ENCODE measurements at regions not wholly inside any gene's neighbourhood (a gene's known extent, or its start where the extent isn't known, plus 50 kb on each side); places are given as distances from the start of the nearest gene placed in this dataset.

GRCh38 chr3:145384307-145384706 is 776.7 kb downstream of the PLOD2 start:
- Histone ChIP-seq H3K27ac (peak overlapping the region in 3 of 4 donors; percentile 40 to 70 (median 56)), H3K9me3 (peaks cover 0 to 3% (median 1%) of the 10 kb centered on the region in 4 donors), H3K4me3 (no peak overlapping the region), H3K4me1 (peaks cover 0 to 23% (median 0%) of the 10 kb centered on the region in 4 donors), H3K36me3 (no peaks in the 10 kb centered on the region), H3K27me3 (no peaks in the 10 kb centered on the region)
- intact Hi-C loops (cut with DNase I): no loop called here
- no peak for TF ChIP-seq POLR2A (IDR thresholded peaks at IDR 0.05)
- peak; percentile 33 to 83 (median 66) for TF ChIP-seq POLR2AphosphoS5 (IDR thresholded peaks at IDR 0.05)
- DNase-seq: no peak
- 67 to 71% methylated on average over 2 of the region's 2 CpGs for WGBS, 2 donors

GRCh38 chr3:145387211-145387610 is 773.8 kb downstream of the PLOD2 start:
- Histone ChIP-seq H3K4me3 (no peak overlapping the region), H3K4me1 (peaks cover 0 to 23% (median 0%) of the 10 kb centered on the region in 4 donors), H3K27ac (no peak overlapping the region), H3K9me3 (peaks cover 0 to 3% (median 1%) of the 10 kb centered on the region in 4 donors), H3K27me3 (no peaks in the 10 kb centered on the region), H3K36me3 (no peaks in the 10 kb centered on the region)
- TF ChIP-seq EP300 (IDR thresholded peaks at IDR 0.05): no peak
- no peak for TF ChIP-seq POLR2A (IDR thresholded peaks at IDR 0.05)
- TF ChIP-seq, protein P1, sequence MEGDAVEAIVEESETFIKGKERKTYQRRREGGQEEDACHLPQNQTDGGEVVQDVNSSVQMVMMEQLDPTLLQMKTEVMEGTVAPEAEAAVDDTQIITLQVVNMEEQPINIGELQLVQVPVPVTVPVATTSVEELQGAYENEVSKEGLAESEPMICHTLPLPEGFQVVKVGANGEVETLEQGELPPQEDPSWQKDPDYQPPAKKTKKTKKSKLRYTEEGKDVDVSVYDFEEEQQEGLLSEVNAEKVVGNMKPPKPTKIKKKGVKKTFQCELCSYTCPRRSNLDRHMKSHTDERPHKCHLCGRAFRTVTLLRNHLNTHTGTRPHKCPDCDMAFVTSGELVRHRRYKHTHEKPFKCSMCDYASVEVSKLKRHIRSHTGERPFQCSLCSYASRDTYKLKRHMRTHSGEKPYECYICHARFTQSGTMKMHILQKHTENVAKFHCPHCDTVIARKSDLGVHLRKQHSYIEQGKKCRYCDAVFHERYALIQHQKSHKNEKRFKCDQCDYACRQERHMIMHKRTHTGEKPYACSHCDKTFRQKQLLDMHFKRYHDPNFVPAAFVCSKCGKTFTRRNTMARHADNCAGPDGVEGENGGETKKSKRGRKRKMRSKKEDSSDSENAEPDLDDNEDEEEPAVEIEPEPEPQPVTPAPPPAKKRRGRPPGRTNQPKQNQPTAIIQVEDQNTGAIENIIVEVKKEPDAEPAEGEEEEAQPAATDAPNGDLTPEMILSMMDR (IDR thresholded peaks at IDR 0.05): no peak
- TF ChIP-seq POLR2AphosphoS5 (IDR thresholded peaks at IDR 0.05): no peak
- DNase-seq: no peak
- intact Hi-C loops (cut with DNase I): no loop called here

- H3K4me3 ChIP-seq: no peak overlapping the region
- no peaks in the 10 kb centered on the region for H3K4me1 ChIP-seq
- intact Hi-C loops (cut with DNase I): no loop called here
- H3K36me3 ChIP-seq: no peaks in the 10 kb centered on the region
- TF ChIP-seq EP300 (IDR thresholded peaks at IDR 0.05) (no peak), POLR2A (IDR thresholded peaks at IDR 0.05) (no peak)
- DNase-seq: no peak
- WGBS, 2 donors: 73 to 88% methylated on average over 8 of the region's 8 CpGs
- H3K27ac ChIP-seq: no peak overlapping the region
- H3K9me3 ChIP-seq: peaks cover 0 to 3% (median 0%) of the 10 kb centered on the region in 4 donors
- H3K27me3 ChIP-seq: no peaks in the 10 kb centered on the region
Measured at GRCh38 chr3:145395421-145395820, 765.6 kb downstream of the PLOD2 start.

- Histone ChIP-seq H3K27ac (no peak overlapping the region), H3K27me3 (no peaks in the 10 kb centered on the region), H3K4me1 (no peaks in the 10 kb centered on the region), H3K4me3 (no peak overlapping the region), H3K9me3 (no peaks in the 10 kb centered on the region), H3K36me3 (no peaks in the 10 kb centered on the region)
- no peak for DNase-seq
- intact Hi-C loops (cut with DNase I): no loop called here
- 74 to 88% methylated on average over 5 of the region's 5 CpGs for WGBS, 2 donors
- TF ChIP-seq POLR2A (IDR thresholded peaks at IDR 0.05): no peak
- no peak for TF ChIP-seq EP300 (IDR thresholded peaks at IDR 0.05)
- no peak for TF ChIP-seq POLR2AphosphoS5 (IDR thresholded peaks at IDR 0.05)
- TF ChIP-seq, protein P1 (IDR thresholded peaks at IDR 0.05): no peak
Measured at GRCh38 chr3:145411605-145412004, 749.4 kb downstream of the PLOD2 start.

DNA sequence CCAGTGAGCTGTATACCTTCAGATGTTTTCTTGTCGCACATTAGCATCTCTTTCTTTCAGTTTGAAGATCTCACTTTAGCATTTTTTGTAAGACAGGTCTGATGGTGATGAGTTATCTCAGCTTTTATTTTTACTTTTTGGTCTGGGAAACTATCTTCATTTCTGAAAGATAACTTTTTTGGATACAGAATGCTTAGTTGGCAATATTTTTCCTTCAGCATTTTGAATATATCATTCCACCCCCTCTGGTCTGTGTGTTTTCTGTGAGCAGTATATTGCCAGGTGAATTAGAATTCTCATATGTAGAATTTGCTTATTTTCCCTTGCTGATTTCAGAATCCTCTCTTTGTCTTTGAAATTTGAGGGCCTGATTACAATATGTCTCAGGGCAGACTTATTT is 743.3 kb downstream of the PLOD2 start:
- TF ChIP-seq EP300 (IDR thresholded peaks at IDR 0.05) (no peak), POLR2AphosphoS5 (IDR thresholded peaks at IDR 0.05) (no peak), POLR2A (IDR thresholded peaks at IDR 0.05) (no peak)
- TF ChIP-seq, protein P1 (IDR thresholded peaks at IDR 0.05): no peak
- intact Hi-C loops (cut with DNase I): no loop called here
- Histone ChIP-seq H3K9me3 (no peaks in the 10 kb centered on the region), H3K4me3 (no peak overlapping the region), H3K27ac (no peak overlapping the region), H3K4me1 (no peaks in the 10 kb centered on the region), H3K27me3 (no peaks in the 10 kb centered on the region), H3K36me3 (no peaks in the 10 kb centered on the region)
- no peak for DNase-seq
- WGBS, 2 donors: 0 to 95% methylated on average over 1 of the region's 1 CpG

- intact Hi-C loops (cut with DNase I): no loop called here
- 47 to 76% methylated on average over 3 of the region's 3 CpGs for WGBS, 2 donors
- Histone ChIP-seq H3K9me3 (no peaks in the 10 kb centered on the region), H3K27ac (no peak overlapping the region), H3K36me3 (no peaks in the 10 kb centered on the region), H3K4me1 (no peaks in the 10 kb centered on the region), H3K27me3 (no peaks in the 10 kb centered on the region), H3K4me3 (no peak overlapping the region)
- no peak for TF ChIP-seq POLR2A (IDR thresholded peaks at IDR 0.05)
- TF ChIP-seq POLR2AphosphoS5 (IDR thresholded peaks at IDR 0.05): no peak
- TF ChIP-seq, protein P1 (IDR thresholded peaks at IDR 0.05): no peak
- no peak for DNase-seq
Measured at GRCh38 chr3:145422556-145422955, 738.4 kb downstream of the PLOD2 start.

Measured in sigmoid colon (tissue), 6 donors.